Neural cell (in vitro differentiated cells): ENCODE measurements at regions not wholly inside any gene's neighbourhood (a gene's known extent, or its start where the extent isn't known, plus 50 kb on each side); places are given as distances from the start of the nearest gene placed in this dataset.

Source experiments
- CTCF ChIP-seq: fragments of 450-650 bp; IDR thresholded peaks from 2 replicates; pipeline ENCODE4 v1.5.1; 2014; ENCODE audit warnings: antibody characterized with exemption, mild to moderate bottlenecking, moderate library complexity; ENCODE audit not compliant: poor library complexity, severe bottlenecking
- EP300 ChIP-seq: fragments of 450-650 bp; conservative IDR thresholded peaks from 2 replicates; pipeline ENCODE4 v1.6.1; 2014; ENCODE audit warnings: antibody characterized with exemption, mild to moderate bottlenecking, moderate library complexity; ENCODE audit not compliant: poor library complexity, severe bottlenecking
- EZH2 ChIP-seq: fragments of 200-600, 300-800 bp; shearing (Covaris generic), sonication (generic); IDR thresholded peaks from 2 replicates; pipeline ENCODE4 v1.6.1; 2014; ENCODE audit warnings: antibody characterized with exemption, low read length, borderline replicate concordance, mild to moderate bottlenecking; ENCODE audit not compliant: insufficient read depth, poor library complexity, severe bottlenecking
- POLR2AphosphoS5 ChIP-seq: IDR thresholded peaks from 2 replicates; pipeline ENCODE4 v1.6.1; 2012
- TAF1 ChIP-seq: IDR thresholded peaks from 2 replicates; pipeline ENCODE4 v1.6.1; 2012; ENCODE audit warnings: low read depth

GRCh38 chr11:13868710-13869397, 93.7 kb upstream of the SPON1 start:
- no peak for TF ChIP-seq TAF1
- TF ChIP-seq CTCF = no peak
- no peak for TF ChIP-seq POLR2AphosphoS5
- no peak for TF ChIP-seq EZH2
- no peak for TF ChIP-seq EP300
